ENCODE measurements at regions not wholly inside any gene's neighbourhood (a gene's known extent, or its start where the extent isn't known, plus 50 kb on each side); places are given as distances from the start of the nearest gene placed in this dataset.

- H3K27ac ChIP-seq, result no peak overlapping the region
- H3K9me3 ChIP-seq, result no peaks in the 10 kb centered on the region
- no peak for DNase-seq
- H3K27me3 ChIP-seq, result no peaks in the 10 kb centered on the region
- intact Hi-C loops (cut with DNase I; ENCODE audit: low total_unique reads) (no loop called here), in situ Hi-C loops (cut with MboI; ENCODE audit: low pct_ligation_motif_present in 1 of 4, low pct_unique_long_range_greater_than_20kb in 1 of 4, low sequenced_read_pairs in 3 of 4) (no loop called here)
- no peaks in the 10 kb centered on the region for H3K4me1 ChIP-seq
- 81 to 94% methylated on average over 5 of the region's 5 CpGs for WGBS, 2 donors (ENCODE audit: low coverage in 1 of 2)
- no peak overlapping the region for H3K4me3 ChIP-seq
- TF ChIP-seq POLR2A (IDR thresholded peaks at IDR 0.05) (no peak), EP300 (IDR thresholded peaks at IDR 0.05; ENCODE audit: low read depth) (no peak), POLR2AphosphoS5 (IDR thresholded peaks at IDR 0.05) (no peak)
- TF ChIP-seq, protein P1, sequence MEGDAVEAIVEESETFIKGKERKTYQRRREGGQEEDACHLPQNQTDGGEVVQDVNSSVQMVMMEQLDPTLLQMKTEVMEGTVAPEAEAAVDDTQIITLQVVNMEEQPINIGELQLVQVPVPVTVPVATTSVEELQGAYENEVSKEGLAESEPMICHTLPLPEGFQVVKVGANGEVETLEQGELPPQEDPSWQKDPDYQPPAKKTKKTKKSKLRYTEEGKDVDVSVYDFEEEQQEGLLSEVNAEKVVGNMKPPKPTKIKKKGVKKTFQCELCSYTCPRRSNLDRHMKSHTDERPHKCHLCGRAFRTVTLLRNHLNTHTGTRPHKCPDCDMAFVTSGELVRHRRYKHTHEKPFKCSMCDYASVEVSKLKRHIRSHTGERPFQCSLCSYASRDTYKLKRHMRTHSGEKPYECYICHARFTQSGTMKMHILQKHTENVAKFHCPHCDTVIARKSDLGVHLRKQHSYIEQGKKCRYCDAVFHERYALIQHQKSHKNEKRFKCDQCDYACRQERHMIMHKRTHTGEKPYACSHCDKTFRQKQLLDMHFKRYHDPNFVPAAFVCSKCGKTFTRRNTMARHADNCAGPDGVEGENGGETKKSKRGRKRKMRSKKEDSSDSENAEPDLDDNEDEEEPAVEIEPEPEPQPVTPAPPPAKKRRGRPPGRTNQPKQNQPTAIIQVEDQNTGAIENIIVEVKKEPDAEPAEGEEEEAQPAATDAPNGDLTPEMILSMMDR (IDR thresholded peaks at IDR 0.05), result no peak
- H3K36me3 ChIP-seq, result no peaks in the 10 kb centered on the region
Measured at GRCh38 chr3:159080256-159080655, 278.4 kb downstream of the MFSD1 start.

- in situ Hi-C loops (cut with MboI; ENCODE audit: low pct_ligation_motif_present in 1 of 4, low pct_unique_long_range_greater_than_20kb in 1 of 4, low sequenced_read_pairs in 3 of 4), result no loop called here
- no peaks in the 10 kb centered on the region for H3K4me1 ChIP-seq
Measured at GRCh38 chr3:159080821-159081220, 279.0 kb downstream of the MFSD1 start.

GRCh38 chr3:159082519-159082918 lies 280.7 kb downstream of the MFSD1 start:
- no peak for DNase-seq
- Histone ChIP-seq H3K27ac (no peak overlapping the region), H3K27me3 (no peaks in the 10 kb centered on the region), H3K36me3 (no peaks in the 10 kb centered on the region), H3K4me3 (no peak overlapping the region), H3K9me3 (no peaks in the 10 kb centered on the region), H3K4me1 (no peaks in the 10 kb centered on the region)
- intact Hi-C loops (cut with DNase I; ENCODE audit: low total_unique reads) (no loop called here), in situ Hi-C loops (cut with MboI; ENCODE audit: low pct_ligation_motif_present in 1 of 4, low pct_unique_long_range_greater_than_20kb in 1 of 4, low sequenced_read_pairs in 3 of 4) (no loop called here)
- 81 to 89% methylated on average over 1 of the region's 1 CpG for WGBS, 2 donors (ENCODE audit: low coverage in 1 of 2)
- no peak for TF ChIP-seq EP300 (IDR thresholded peaks at IDR 0.05; ENCODE audit: low read depth)
- no peak for TF ChIP-seq POLR2A (IDR thresholded peaks at IDR 0.05)
- TF ChIP-seq POLR2AphosphoS5 (IDR thresholded peaks at IDR 0.05), result no peak
- TF ChIP-seq, protein P1 (IDR thresholded peaks at IDR 0.05), result no peak

More at GRCh38 chr3:159080821-159081220, 279.0 kb downstream of the MFSD1 start:
- H3K27ac ChIP-seq, result no peak overlapping the region
- H3K4me3 ChIP-seq, result no peak overlapping the region
- TF ChIP-seq, protein P1 (IDR thresholded peaks at IDR 0.05), result no peak
- TF ChIP-seq EP300 (IDR thresholded peaks at IDR 0.05; ENCODE audit: low read depth) (no peak), POLR2A (IDR thresholded peaks at IDR 0.05) (no peak), POLR2AphosphoS5 (IDR thresholded peaks at IDR 0.05) (no peak)
- DNase-seq, result no peak
- H3K36me3 ChIP-seq, result no peaks in the 10 kb centered on the region
- H3K9me3 ChIP-seq, result no peaks in the 10 kb centered on the region
- H3K27me3 ChIP-seq, result no peaks in the 10 kb centered on the region
- intact Hi-C loops (cut with DNase I; ENCODE audit: low total_unique reads), result no loop called here

- no peak for DNase-seq
- in situ Hi-C loops (cut with MboI; ENCODE audit: low pct_ligation_motif_present in 1 of 4, low pct_unique_long_range_greater_than_20kb in 1 of 4, low sequenced_read_pairs in 3 of 4) (no loop called here), intact Hi-C loops (cut with DNase I; ENCODE audit: low total_unique reads) (no loop called here)
- Histone ChIP-seq H3K36me3 (no peaks in the 10 kb centered on the region), H3K4me1 (no peaks in the 10 kb centered on the region), H3K27me3 (no peaks in the 10 kb centered on the region), H3K27ac (no peak overlapping the region), H3K4me3 (no peak overlapping the region), H3K9me3 (no peaks in the 10 kb centered on the region)
- TF ChIP-seq, protein P1 (IDR thresholded peaks at IDR 0.05), result no peak
- TF ChIP-seq POLR2A (IDR thresholded peaks at IDR 0.05) (no peak), POLR2AphosphoS5 (IDR thresholded peaks at IDR 0.05) (no peak), EP300 (IDR thresholded peaks at IDR 0.05; ENCODE audit: low read depth) (no peak)
Measured at GRCh38 chr3:159091936-159092335, 290.1 kb downstream of the MFSD1 start.
